Embryonic facial prominence (tissue), 1 donor: ENCODE measurements at regions not wholly inside any gene's neighbourhood (a gene's known extent, or its start where the extent isn't known, plus 50 kb on each side); places are given as distances from the start of the nearest gene placed in this dataset.

Experiments used
- DNase-seq: peaks from one replicate; pipeline ENCODE4 v3.0.0-alpha.2; 2016; ENCODE audit errors: extremely low spot score

- DNase-seq = no peak
These were observed 229.1 kb downstream of the TSHZ3 start for GRCh38 chr19:31119951-31120690.

- no peak for DNase-seq
These were observed 230.2 kb downstream of the TSHZ3 start for GRCh38 chr19:31118986-31119385.

GRCh38 chr19:31118287-31118955 lies 230.8 kb downstream of the TSHZ3 start:
- no peak for DNase-seq

- DNase-seq = no peak
These were observed 234.7 kb downstream of the TSHZ3 start for GRCh38 chr19:31114585-31114984.

GRCh38 chr19:31113293-31113692 lies 235.9 kb downstream of the TSHZ3 start:
- DNase-seq = no peak

- no peak for DNase-seq
These were observed 237.1 kb downstream of the TSHZ3 start for GRCh38 chr19:31112158-31112557.

- DNase-seq = no peak
These were observed 237.5 kb downstream of the TSHZ3 start for GRCh38 chr19:31111741-31112140.

- DNase-seq = no peak
These were observed 238.9 kb downstream of the TSHZ3 start for GRCh38 chr19:31110336-31110735.

- no peak for DNase-seq
These were observed 239.6 kb downstream of the TSHZ3 start for GRCh38 chr19:31109636-31110035.

GRCh38 chr19:31107096-31107495 lies 242.1 kb downstream of the TSHZ3 start:
- DNase-seq = no peak

GRCh38 chr19:31105761-31106160 lies 243.5 kb downstream of the TSHZ3 start:
- DNase-seq = no peak

GRCh38 chr19:31104451-31104850 lies 244.8 kb downstream of the TSHZ3 start:
- DNase-seq = no peak

- no peak for DNase-seq
These were observed 246.0 kb downstream of the TSHZ3 start for GRCh38 chr19:31103228-31103627.

GRCh38 chr19:31102674-31103073 lies 246.6 kb downstream of the TSHZ3 start:
- DNase-seq = no peak

GRCh38 chr19:31100981-31101380 lies 248.3 kb downstream of the TSHZ3 start:
- DNase-seq = no peak

GRCh38 chr19:31100206-31100590 lies 249.0 kb downstream of the TSHZ3 start:
- no peak for DNase-seq

- no peak for DNase-seq
These were observed 249.6 kb downstream of the TSHZ3 start for GRCh38 chr19:31099515-31100205.

GRCh38 chr19:31098836-31099235 lies 250.4 kb downstream of the TSHZ3 start:
- DNase-seq = no peak

- DNase-seq = no peak
These were observed 252.2 kb downstream of the TSHZ3 start for GRCh38 chr19:31096935-31097545.

- DNase-seq = no peak
These were observed 253.0 kb downstream of the TSHZ3 start for GRCh38 chr19:31096062-31096830.

- DNase-seq = no peak
These were observed 254.0 kb downstream of the TSHZ3 start for GRCh38 chr19:31095100-31095804.
